Peyer's patch (tissue), 4 donors: ENCODE measurements at regions not wholly inside any gene's neighbourhood (a gene's known extent, or its start where the extent isn't known, plus 50 kb on each side); places are given as distances from the start of the nearest gene placed in this dataset.

ENCODE experiments used
- CTCF ChIP-seq, 6 experiments: fragments of 450-650 bp in 4 of 6; fragments of 200-600 bp in 2 of 6; sonication (generic) in 1 of 6; IDR thresholded peaks; one replicate each; pipeline ENCODE4 v1.5.1; 2017 to 2019; ENCODE audit warnings: antibody characterized with exemption in 6 of 6, mild to moderate bottlenecking in 3 of 6, moderate library complexity in 1 of 6
- POLR2A ChIP-seq, 2 donors: fragments of 450-650 bp; IDR thresholded peaks; one replicate each; pipeline ENCODE4 v1.5.1; 2017; ENCODE audit warnings: antibody characterized with exemption in 2 of 2, mild to moderate bottlenecking in 2 of 2, moderate library complexity in 2 of 2

GRCh38 chr2:210756855-210757254 is 200.5 kb downstream of the CPS1 start:
- TF ChIP-seq CTCF (IDR thresholded peaks at IDR 0.05) (no peak), POLR2A (IDR thresholded peaks at IDR 0.05) (no peak)
